ENCODE measurements at regions not wholly inside any gene's neighbourhood (a gene's known extent, or its start where the extent isn't known, plus 50 kb on each side); places are given as distances from the start of the nearest gene placed in this dataset.

DNA sequence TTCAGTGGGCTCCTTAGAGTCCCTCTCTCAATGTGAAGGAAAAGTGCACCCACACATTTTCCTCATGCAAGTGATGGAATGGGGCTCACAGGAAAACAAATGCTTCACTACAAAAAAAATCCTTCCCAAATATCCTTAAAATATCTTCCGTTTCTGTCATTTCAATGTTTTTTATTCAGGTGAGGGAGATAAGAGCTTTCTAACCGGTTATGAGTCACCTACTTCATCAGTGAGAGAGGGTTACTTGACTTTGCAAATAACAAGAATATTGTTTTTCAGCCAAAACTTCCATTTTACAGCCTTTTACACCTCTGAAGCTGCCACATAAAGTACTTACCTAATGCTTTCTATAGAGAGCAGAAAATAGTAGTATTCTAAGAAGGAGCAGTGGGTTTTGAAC lies 98.3 kb upstream of the CD55 start:
- Mint-ChIP-seq H3K36me3 (ENCODE audit: low read depth) (no peaks in the 10 kb centered on the region), H3K27me3 (no peaks in the 10 kb centered on the region), H3K9me3 (ENCODE audit: low read depth) (no peaks in the 10 kb centered on the region), H3K27ac (no peak overlapping the region), H3K4me1 (peaks cover 3% of the 10 kb centered on the region), H3K4me3 (no peak overlapping the region)
- POLR2A ChIA-PET = no interaction called here
- intact Hi-C loops (cut with DNase I, micrococcal nuclease) = no loop called here
- CTCF ChIA-PET = interaction anchor here (1.3 kb wide), 1 partner anchor 183 kb away, joined by 3 read pairs; no protein-coding TSS in a partner anchor
- DNase-seq (no peak), ATAC-seq (no peak)

DNA sequence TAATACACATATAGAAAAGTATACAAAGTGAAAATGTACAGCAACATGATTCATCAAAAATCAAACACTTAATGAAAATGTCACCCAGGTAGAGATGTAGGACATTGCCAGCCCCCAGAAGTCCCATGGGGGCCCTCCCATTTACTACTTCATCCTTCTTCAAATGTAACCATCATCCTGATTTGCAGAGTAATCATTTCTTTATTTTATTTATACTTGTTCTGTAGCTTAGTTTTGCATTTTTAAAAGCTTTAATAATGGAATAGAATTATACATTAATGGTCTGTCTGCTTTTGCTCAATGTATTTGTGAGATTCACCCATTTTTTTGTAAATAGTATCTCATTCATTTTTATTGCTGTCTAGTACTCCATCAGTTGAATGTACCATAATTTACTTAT lies 96.8 kb upstream of the CD55 start:
- H3K27ac Mint-ChIP-seq = no peak overlapping the region
- no peak for ATAC-seq
- no peak for DNase-seq
- H3K4me1 Mint-ChIP-seq = peaks cover 3% of the 10 kb centered on the region
- no peaks in the 10 kb centered on the region for H3K9me3 Mint-ChIP-seq (ENCODE audit: low read depth)
- no peaks in the 10 kb centered on the region for H3K27me3 Mint-ChIP-seq
- ChIA-PET CTCF (interaction anchor here (1.3 kb wide), 1 partner anchor 182 kb away, joined by 3 read pairs; no protein-coding TSS in a partner anchor), POLR2A (no interaction called here)
- intact Hi-C loops (cut with DNase I, micrococcal nuclease) = no loop called here
- no peak overlapping the region for H3K4me3 Mint-ChIP-seq
- H3K36me3 Mint-ChIP-seq (ENCODE audit: low read depth) = no peaks in the 10 kb centered on the region

DNA sequence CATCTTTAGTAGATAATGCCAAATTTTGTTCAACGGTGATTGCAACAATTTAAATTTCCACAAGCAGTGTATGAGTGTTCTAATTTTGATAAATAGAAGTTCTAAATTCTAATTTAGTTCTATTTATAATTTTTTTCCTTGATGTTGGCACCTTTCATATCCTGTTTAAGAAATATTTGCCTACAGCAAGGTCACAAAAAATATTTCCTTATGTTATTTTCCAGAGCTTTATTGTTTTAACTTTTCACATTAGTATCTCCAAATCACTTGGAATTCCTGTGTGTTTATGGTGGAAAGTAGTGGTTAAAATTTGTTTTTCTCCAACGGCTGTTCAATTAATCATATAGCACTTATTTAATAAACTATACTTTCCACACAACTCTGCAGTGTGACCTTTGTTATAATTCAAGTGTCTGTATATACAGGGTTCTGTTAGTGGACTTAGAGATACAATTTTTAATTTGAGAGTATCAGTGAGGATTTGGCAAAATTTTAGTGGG lies 94.3 kb upstream of the CD55 start:
- H3K4me1 Mint-ChIP-seq = no peaks in the 10 kb centered on the region

DNA sequence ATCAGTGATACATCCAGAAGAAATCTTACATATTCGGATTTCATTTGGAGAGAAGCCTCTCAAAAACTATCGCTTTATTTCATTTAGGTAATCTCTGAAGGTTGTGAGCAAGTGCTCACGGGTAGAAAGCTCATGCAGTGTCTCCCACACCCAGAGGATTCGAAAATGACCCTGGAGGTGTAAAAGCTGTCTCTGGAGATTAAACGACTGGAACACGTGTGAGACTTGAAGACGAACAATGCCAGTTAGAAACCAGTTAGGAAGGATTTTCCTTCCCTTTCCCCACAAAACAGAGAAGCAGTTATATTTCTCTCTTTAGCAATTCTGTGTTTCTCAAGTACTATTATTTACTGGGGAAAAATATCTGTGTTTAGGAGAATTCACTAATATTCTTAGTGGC lies 92.5 kb upstream of the CD55 start:
- Mint-ChIP-seq H3K4me3 (no peak overlapping the region), H3K9me3 (ENCODE audit: low read depth) (no peaks in the 10 kb centered on the region), H3K4me1 (peaks cover 2% of the 10 kb centered on the region), H3K27ac (no peak overlapping the region), H3K27me3 (no peaks in the 10 kb centered on the region), H3K36me3 (ENCODE audit: low read depth) (no peaks in the 10 kb centered on the region)
- CTCF ChIA-PET = interaction anchor here (1.5 kb wide), 1 partner anchor 9 kb away, joined by 5 read pairs; no protein-coding TSS in a partner anchor
- POLR2A ChIA-PET = no interaction called here
- DNase-seq = no peak
- intact Hi-C loops (cut with DNase I, micrococcal nuclease) = no loop called here
- no peak for ATAC-seq

More for the DNA sequence above, 94.3 kb upstream of the CD55 start:
- Mint-ChIP-seq H3K27ac (no peak overlapping the region), H3K9me3 (ENCODE audit: low read depth) (no peaks in the 10 kb centered on the region), H3K27me3 (no peaks in the 10 kb centered on the region), H3K36me3 (ENCODE audit: low read depth) (no peaks in the 10 kb centered on the region), H3K4me3 (no peak overlapping the region)
- DNase-seq (no peak), ATAC-seq (no peak)
- ChIA-PET POLR2A (no interaction called here), CTCF (no interaction called here)
- intact Hi-C loops (cut with DNase I, micrococcal nuclease) = no loop called here

DNA sequence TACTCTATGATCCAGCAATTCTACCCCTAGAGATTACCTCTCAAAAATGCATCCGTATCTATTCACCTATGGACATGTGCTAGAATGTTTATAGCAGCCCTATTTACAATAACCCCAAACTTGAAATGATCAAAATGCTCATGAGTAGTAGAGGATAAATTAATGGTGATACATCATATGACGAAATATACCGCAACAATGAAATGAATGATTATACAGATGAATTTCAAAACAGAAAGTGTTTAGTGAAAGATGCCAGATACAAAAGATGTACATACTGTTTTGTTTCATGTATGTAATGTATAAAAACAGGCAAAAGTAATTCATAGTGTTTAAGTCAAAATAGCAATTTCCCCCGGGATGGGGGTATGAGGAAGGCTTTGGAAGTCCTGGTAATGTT lies 91.0 kb upstream of the CD55 start:
- no peak overlapping the region for H3K4me3 Mint-ChIP-seq
- ChIA-PET CTCF (no interaction called here), POLR2A (no interaction called here)
- DNase-seq (no peak), ATAC-seq (no peak)
- H3K4me1 Mint-ChIP-seq = peaks cover 2% of the 10 kb centered on the region
- H3K27ac Mint-ChIP-seq = no peak overlapping the region
- intact Hi-C loops (cut with DNase I, micrococcal nuclease) = no loop called here
- H3K9me3 Mint-ChIP-seq (ENCODE audit: low read depth) = no peaks in the 10 kb centered on the region
- peaks cover 3% of the 10 kb centered on the region for H3K27me3 Mint-ChIP-seq
- no peaks in the 10 kb centered on the region for H3K36me3 Mint-ChIP-seq (ENCODE audit: low read depth)

DNA sequence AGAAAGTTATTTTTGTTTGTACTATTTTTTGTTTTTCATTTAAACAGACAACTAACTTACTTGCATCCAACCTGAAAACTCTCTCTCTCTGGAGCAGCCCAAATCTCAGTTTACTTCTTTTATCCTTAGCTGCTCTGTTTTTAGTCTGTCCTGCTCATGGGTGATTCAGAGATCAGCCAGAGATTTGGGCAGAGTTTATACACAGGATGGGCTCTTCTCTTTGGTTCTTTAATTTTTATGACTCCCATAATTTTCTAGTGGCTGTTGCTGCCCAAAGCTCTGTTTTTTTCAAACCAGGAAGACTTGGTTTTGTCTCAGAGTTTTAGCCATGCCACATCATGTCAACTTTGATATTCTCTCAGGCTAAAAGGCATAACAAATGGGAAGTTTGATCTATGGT lies 86.8 kb upstream of the CD55 start:
- ATAC-seq (no peak), DNase-seq (no peak)
- Mint-ChIP-seq H3K36me3 (ENCODE audit: low read depth) (no peaks in the 10 kb centered on the region), H3K9me3 (ENCODE audit: low read depth) (no peaks in the 10 kb centered on the region), H3K27me3 (peaks cover 3% of the 10 kb centered on the region), H3K4me3 (no peak overlapping the region), H3K4me1 (peaks cover 2% of the 10 kb centered on the region), H3K27ac (no peak overlapping the region)
- CTCF ChIA-PET = no interaction called here
- POLR2A ChIA-PET = no interaction called here
- intact Hi-C loops (cut with DNase I, micrococcal nuclease) = no loop called here

DNA sequence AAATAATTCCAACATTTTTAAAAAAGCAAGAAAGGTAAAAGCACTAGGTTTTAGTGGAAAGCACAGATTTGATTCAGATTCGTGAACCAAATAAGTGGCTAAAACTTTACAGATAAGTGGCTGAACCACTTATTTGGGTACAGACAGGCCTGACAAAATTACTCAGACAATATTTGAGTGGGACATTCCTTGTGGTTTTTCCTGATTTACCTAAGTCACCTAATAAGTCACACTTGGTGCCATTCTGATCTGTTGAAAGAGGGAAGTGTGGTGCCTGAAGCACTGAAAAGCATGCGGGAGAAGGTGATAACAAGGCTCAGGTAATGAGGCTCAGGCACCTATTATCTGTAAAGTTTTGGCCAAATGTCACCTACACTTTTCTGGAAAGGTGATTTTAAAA lies 81.6 kb upstream of the CD55 start:
- ATAC-seq = no peak
- DNase-seq = no peak
- H3K4me1 Mint-ChIP-seq = peaks cover 3% of the 10 kb centered on the region
- no peaks in the 10 kb centered on the region for H3K36me3 Mint-ChIP-seq (ENCODE audit: low read depth)
- no peak overlapping the region for H3K27ac Mint-ChIP-seq
- intact Hi-C loops (cut with DNase I, micrococcal nuclease) = no loop called here
- H3K27me3 Mint-ChIP-seq = peaks cover 3% of the 10 kb centered on the region
- no peak overlapping the region for H3K4me3 Mint-ChIP-seq
- CTCF ChIA-PET = no interaction called here
- POLR2A ChIA-PET = no interaction called here
- H3K9me3 Mint-ChIP-seq (ENCODE audit: low read depth) = no peaks in the 10 kb centered on the region

DNA sequence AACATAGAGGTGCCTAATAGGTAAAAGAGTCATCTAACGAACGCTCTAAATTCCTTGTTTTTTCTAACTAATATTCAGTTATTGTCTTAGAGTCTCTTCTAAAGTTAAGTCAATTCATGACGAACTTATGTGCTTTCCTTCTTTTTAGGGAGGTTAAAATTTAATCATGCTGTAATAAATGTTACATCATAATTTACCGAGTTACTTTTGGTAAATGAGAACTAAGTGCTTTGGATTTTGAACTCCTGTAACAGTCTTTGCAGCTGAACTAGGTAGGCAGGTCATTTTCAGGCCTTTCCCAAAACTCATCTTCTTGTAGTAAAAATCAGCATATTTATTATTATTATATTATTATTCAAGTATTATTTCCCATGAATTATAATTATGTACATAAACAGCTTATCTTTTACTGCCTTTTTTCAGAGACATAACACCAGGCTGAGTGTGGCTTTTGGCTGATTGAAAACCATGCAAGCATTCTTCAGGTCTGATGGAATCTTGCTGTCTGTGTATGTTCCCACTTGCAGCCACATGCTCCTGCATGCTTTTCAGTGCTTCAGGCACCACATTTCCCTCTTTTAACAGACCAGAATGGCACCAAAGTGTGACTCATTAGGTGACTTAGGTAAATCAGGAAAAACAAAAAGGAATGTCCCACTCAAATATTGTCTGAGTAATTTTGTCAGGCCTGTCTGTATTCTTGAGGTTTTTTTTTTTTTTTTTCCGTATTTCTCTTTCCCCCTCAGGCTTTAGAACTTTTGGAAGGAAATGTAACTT lies 81.0 kb upstream of the CD55 start:
- Mint-ChIP-seq H3K27ac (no peak overlapping the region), H3K9me3 (ENCODE audit: low read depth) (no peaks in the 10 kb centered on the region), H3K4me3 (no peak overlapping the region), H3K4me1 (peaks cover 5% of the 10 kb centered on the region), H3K36me3 (ENCODE audit: low read depth) (no peaks in the 10 kb centered on the region), H3K27me3 (no peaks in the 10 kb centered on the region)
- DNase-seq (no peak), ATAC-seq (no peak)
- ChIA-PET POLR2A (no interaction called here), CTCF (interaction anchor here (1.0 kb wide), 1 partner anchor 234 kb away, joined by 3 read pairs; no protein-coding TSS in a partner anchor)
- intact Hi-C loops (cut with DNase I, micrococcal nuclease) = no loop called here

DNA sequence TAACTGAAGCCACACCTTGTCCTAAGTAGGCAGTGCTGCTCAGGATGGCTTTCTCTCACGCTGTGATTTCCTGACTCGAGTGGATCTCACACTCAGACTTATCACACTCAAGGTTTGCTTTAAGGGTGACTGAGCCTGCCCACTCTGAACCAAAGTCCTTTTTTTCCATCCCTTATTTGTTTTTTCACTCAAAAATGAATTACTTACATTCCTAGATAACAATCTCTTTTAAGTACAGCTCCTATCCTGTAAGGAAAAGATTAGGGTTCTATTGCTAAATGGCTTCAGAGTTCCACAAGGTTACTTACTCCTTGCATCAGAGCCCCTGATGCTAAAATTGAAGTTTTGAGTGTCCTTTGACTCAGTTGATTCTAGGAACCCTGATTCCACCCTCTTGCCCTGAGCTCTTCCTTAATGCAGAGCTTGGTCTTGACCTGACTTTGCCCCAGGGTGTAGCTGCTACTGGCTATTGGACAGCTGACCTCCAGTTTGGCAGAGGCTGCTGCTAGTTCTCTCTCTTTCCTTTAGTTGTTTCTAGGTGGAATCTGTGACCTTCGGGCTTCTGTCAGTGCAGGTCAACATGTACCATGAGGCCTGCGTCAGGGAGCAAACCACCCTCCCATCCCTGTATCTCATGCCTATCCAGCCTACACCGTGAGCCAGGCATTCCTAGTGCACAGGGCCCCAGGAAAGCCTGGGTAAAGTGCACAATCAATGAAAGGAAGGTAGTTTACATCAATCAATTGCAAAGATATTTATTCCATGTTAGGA lies 80.1 kb upstream of the CD55 start:
- Mint-ChIP-seq H3K4me1 (peaks cover 5% of the 10 kb centered on the region), H3K9me3 (ENCODE audit: low read depth) (no peaks in the 10 kb centered on the region), H3K27me3 (no peaks in the 10 kb centered on the region), H3K4me3 (no peak overlapping the region), H3K27ac (no peak overlapping the region), H3K36me3 (ENCODE audit: low read depth) (no peaks in the 10 kb centered on the region)
- ChIA-PET POLR2A (no interaction called here), CTCF (interaction anchor here (1.0 kb wide), 1 partner anchor 235 kb away, joined by 3 read pairs; no protein-coding TSS in a partner anchor)
- DNase-seq = no peak
- ATAC-seq = no peak
- intact Hi-C loops (cut with DNase I, micrococcal nuclease) = no loop called here

DNA sequence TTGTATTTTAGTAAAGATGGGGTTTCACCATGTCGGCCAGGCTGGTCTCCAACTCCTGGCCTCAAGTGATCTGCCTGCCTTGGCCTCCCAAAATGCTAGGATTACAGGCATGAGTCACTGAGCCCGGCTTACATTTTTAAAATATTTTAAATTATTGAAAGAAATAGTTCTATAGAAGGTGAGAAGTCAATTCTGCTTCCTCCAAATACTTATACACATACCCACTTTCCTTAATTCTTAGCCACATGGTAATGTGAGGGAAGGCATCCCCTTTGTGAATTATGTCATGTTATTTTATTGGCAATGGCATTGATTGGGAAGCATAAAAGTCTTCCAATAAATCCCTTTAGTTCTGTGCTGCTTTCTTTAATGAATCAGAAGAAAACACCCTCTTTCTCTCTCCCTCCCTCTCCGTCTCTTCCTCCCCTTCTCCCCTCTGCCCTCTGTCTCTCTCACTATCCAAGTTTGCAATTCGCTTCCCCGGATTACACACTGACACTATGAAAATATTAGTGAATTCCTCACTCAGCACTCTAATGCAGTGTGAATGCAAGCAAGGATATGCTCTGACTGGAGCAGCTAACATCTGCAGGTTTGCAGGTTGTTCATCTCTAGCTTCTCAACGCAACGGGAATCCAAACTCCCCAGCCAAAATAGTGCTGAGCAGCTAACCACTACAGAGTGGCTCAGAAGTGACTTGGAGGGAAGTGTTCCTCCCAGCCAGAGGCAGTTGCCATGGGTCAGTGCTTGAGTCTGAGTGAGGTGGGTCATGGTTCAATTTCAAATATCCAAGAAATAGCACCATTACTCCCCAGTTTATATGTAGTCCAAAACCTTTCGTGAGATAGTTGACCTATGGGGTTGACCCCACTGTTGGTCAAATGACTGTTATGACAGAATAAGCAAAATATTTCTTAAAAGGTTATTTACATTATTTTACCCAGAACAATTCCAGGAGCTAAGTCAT lies 77.8 kb upstream of the CD55 start:
- no peak overlapping the region for H3K27ac Mint-ChIP-seq
- CTCF ChIA-PET = interaction anchor here (0.9 kb wide), 1 partner anchor 161 kb away, joined by 3 read pairs; no protein-coding TSS in a partner anchor
- POLR2A ChIA-PET = no interaction called here

DNA sequence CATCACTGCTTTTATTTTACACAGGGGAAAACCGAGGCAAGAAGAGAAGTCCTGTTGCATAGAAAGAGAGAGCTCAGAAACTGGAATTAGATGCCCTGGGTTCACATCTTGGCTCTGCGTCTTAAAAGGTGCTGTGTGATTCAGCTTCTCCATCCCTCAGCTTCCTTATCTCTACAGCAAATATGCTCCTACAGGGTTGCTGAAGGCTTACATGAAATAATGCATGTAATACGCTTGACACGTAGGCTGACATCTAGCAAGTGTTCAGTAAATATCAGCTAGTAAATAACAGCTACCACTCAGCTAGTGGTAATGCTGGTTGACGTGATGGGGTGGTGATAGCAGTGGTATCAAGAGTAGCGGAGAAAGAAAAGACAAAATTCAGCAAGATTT lies 77.1 kb upstream of the CD55 start:
- H3K27me3 Mint-ChIP-seq = peaks cover 2% of the 10 kb centered on the region

More for the DNA sequence above, 77.8 kb upstream of the CD55 start:
- Mint-ChIP-seq H3K27me3 (no peaks in the 10 kb centered on the region), H3K4me3 (no peak overlapping the region), H3K9me3 (ENCODE audit: low read depth) (no peaks in the 10 kb centered on the region), H3K36me3 (ENCODE audit: low read depth) (no peaks in the 10 kb centered on the region), H3K4me1 (peaks cover 5% of the 10 kb centered on the region)
- ATAC-seq (no peak), DNase-seq (no peak)
- intact Hi-C loops (cut with DNase I, micrococcal nuclease) = no loop called here

More for the DNA sequence above, 77.1 kb upstream of the CD55 start:
- DNase-seq (no peak), ATAC-seq (no peak)
- CTCF ChIA-PET = interaction anchor here (0.6 to 0.9 kb wide), 2 partner anchors 160 to 169 kb away, joined by 3 to 4 read pairs; no protein-coding TSS in a partner anchor
- peaks cover 5% of the 10 kb centered on the region for H3K4me1 Mint-ChIP-seq
- H3K4me3 Mint-ChIP-seq = no peak overlapping the region
- H3K9me3 Mint-ChIP-seq (ENCODE audit: low read depth) = no peaks in the 10 kb centered on the region
- H3K36me3 Mint-ChIP-seq (ENCODE audit: low read depth) = no peaks in the 10 kb centered on the region
- POLR2A ChIA-PET = no interaction called here
- H3K27ac Mint-ChIP-seq = no peak overlapping the region
- intact Hi-C loops (cut with DNase I, micrococcal nuclease) = no loop called here
